ENCODE measurements at regions not wholly inside any gene's neighbourhood (a gene's known extent, or its start where the extent isn't known, plus 50 kb on each side); places are given as distances from the start of the nearest gene placed in this dataset.
"Not testable (repeated sequence)": the region's sequence is repeated elsewhere in the genome, so short reads cannot be mapped to it uniquely, and the experiment has no call there.

DNA sequence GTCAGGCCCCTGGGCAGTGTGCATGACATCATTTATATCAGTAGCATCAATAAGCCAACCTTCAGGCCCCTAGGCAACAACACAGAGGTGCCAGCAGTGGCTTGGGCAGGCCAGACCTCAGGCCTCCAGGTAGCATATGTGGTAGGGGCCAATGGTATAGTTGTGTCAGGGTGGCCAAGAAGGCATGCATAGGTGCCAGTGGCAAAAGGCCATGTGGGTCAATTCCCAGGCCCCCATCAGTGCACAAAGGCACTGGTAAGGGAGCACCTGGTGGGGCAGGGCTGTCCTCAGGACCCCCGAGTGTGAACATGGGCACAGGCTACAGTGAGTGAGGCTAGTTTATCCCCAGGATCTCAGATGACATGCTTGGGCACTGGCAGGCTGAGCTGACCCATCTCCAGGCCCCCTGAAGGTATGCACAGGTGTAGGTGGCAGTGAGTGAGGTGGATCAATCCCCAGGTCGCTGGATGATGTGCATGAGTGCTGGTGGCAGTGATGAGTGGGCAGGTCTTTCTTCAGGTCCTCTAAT, 244.1 kb upstream of the ZNF385D start:
- DNase-seq, result no peak

- no peak for DNase-seq
These were observed 256.4 kb upstream of the ZNF385D start for GRCh38 chr3:22007368-22007767.

- no peak for DNase-seq
These were observed 260.0 kb upstream of the ZNF385D start for GRCh38 chr3:22010997-22011396.

DNA sequence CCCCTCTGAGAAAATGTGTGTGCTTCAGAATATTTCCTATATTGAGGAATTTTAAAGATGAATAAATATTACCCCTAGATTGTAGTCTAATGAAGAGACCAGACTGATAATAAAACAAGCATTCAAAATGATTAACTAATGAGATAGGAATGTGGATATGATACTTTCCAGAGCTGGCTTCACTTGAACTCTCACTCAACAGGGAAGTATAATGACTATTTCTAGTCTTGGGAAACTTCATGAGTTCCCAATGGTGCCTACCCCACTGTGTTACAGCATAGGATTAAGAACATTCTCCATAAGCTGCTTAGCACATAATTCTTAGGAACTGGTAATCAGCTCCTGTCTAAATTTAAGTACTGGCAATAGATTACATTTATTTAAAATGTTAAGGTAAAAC, 261.5 kb upstream of the ZNF385D start:
- DNase-seq, result no peak

- no peak for DNase-seq
These were observed 262.6 kb upstream of the ZNF385D start for GRCh38 chr3:22013641-22014040.

GRCh38 chr3:22016197-22016596, 265.2 kb upstream of the ZNF385D start:
- DNase-seq, result no peak

- DNase-seq, result not testable (repeated sequence)
These were observed 273.6 kb upstream of the ZNF385D start for GRCh38 chr3:22024638-22025037.

DNA sequence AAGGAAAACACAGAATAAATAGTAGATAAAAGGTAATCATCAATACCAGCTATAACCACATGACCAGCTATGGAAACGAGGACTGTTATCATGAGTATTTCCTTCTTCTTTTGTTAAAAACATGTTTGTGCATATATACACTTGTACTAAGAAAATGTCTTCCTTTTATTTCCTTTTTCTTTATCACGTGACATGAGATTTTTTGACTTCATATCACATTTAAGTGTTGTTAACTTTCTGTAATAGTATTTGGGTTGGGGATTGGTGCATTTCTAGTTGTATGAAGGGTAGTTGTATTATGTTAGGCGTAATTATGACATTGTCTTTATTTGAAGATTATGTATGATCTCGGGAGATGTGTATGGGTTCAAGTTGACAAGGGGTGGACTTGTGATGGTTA, 278.5 kb upstream of the ZNF385D start:
- DNase-seq, result no peak

- no peak for DNase-seq
These were observed 288.2 kb upstream of the ZNF385D start for GRCh38 chr3:22039161-22039560.

GRCh38 chr3:22040150-22040549, 289.1 kb upstream of the ZNF385D start:
- no peak for DNase-seq

DNA sequence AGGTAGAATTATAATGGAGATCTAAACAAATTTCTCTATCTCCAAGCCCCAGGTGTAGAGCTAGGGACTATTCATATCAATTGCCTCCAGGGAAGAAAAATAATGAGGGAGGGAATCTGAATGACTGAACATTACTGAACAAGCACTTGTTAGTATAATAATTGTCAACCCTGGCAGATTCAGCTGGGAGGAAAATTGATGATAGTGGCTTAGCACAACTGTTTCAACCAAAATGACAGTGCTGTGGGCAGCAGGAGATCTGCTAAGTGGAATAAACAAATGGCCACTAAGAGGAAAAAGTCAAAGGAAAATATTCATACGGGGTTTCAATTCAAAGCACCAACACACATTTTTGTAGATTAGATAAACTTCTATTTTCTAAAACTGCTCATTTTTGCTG, 294.9 kb upstream of the ZNF385D start:
- DNase-seq, result no peak

- DNase-seq, result no peak
These were observed 312.5 kb upstream of the ZNF385D start for GRCh38 chr3:22063500-22063899.

DNA sequence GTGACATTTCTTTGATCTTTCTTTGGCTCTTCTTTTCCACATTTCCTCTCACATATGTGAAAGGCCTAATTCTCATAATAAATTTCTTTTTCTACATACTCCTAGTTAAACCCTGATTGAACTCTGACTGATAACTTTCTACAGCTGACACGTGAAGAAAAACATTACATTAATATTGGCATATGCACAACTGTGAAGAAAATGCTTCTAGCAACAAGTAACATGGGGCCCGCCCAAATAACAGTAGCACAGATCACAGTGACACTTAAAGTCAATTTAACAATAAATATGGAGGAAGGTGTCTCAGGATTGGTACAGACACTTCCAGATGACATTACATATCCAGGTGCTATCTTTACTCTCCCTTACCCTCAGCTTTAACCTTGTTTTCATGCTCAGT, 317.6 kb upstream of the ZNF385D start:
- no peak for DNase-seq

- no peak for DNase-seq
These were observed 337.2 kb upstream of the ZNF385D start for GRCh38 chr3:22088204-22088603.

DNA sequence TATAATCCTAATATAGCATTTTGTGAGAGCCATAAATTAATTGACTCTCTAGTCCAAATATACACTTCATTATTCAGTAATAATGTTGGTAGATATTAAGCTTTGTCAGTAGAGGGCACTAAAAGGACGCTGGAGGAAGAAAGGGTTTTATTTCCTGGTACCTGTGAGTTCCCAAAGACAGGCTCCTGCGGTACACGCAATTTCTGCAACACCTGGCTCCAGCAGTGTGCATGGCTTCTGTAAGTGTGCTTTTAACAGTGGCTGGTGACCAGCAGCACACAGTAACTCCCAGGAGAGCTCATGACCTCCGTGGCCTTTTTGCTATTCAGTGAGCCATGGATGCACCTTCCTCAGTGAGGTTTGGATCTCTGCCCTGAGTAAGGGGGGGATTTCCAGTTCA, 338.3 kb upstream of the ZNF385D start:
- DNase-seq, result no peak

- DNase-seq, result no peak
These were observed 340.3 kb upstream of the ZNF385D start for GRCh38 chr3:22091329-22091728.

GRCh38 chr3:22098021-22098420, 347.0 kb upstream of the ZNF385D start:
- DNase-seq, result no peak

DNA sequence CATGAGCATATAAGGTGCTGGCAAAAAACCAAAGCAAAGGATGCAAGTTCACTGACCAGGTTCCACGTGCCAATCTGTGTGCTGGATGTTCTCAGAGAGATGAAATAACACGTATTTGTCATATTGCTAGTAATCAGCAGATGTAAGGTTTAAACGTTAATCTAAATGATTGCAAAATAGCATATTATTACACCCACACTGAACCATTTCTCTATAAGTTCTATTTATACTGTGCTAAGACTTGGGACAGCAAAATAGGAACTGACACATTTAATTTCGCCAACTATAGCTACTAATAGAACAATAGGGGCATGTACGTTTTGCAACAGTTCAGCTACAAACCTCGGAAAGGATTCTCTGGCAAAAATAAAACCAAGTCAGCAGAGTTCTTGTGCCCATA, 350.3 kb upstream of the ZNF385D start:
- DNase-seq, result no peak

- no peak for DNase-seq
These were observed 350.8 kb upstream of the ZNF385D start for GRCh38 chr3:22101811-22102210.

DNA sequence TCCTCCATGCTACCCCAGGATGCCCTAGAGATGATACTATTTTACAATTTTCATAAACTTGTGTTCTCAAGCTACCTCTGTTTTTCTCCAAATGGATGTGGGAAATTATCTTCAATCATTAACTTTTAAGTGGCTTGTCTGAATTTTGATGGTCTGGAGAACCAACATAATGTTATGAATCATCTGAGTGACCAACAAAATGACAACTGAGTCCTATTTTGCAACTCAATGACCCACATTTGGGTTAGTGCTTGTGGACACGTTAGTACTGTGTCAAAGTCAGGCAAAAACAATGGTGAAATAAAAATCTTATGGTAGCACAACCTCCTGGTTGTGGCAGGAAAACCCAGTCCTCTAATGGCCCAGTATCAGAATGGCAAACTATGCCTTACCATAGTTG, 352.4 kb upstream of the ZNF385D start:
- DNase-seq, result no peak

DNA sequence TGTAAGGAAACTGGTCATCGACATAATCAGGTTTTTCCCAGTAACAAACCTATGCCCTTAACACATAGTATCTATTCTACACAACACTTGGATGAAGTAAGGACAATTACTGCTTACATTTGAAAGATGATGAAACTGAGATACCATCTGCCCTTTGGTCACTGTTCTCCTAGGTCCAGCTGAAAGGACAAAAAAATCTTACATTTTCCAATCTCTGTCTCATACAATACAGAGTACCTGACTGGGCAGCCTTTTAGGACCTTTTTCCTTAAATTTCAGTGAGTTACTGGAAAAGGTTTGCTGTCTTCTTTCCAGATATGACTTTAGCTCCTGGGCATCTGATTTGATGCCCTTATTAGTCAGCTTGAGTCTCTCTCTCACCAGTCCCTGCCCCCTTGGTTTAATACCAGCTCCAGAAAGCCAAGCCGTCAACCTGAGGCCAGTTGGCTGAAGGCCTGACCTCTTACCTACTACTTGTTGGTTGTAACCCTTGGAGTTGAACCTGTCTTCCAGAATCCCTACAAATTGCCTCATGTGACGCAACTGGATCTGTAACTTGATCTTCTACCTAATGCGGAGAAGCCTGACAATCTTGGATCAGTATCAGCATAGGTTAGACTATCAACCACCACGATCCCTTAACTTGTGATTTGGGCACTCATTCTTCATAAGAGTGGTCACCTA, 355.3 kb upstream of the ZNF385D start:
- DNase-seq, result no peak

DNA sequence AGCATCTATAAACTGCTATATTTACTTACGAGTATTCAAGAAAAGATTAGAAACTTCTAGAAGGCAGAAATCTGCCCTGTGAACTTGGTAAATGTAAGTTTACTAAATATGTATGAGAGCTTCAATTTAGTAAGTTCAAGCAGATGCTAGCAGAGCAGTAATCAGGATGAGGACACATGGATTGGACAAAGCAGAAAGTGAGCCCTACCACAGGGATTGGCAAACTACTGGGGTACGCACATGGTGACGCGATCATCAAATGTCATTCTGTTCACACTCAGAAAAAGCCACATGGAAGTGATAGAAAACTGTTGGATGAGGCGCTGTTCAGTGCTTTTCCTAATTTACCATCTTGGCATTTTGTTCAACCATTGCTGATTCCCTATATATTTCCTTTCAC, 360.2 kb upstream of the ZNF385D start:
- DNase-seq, result no peak

DNA sequence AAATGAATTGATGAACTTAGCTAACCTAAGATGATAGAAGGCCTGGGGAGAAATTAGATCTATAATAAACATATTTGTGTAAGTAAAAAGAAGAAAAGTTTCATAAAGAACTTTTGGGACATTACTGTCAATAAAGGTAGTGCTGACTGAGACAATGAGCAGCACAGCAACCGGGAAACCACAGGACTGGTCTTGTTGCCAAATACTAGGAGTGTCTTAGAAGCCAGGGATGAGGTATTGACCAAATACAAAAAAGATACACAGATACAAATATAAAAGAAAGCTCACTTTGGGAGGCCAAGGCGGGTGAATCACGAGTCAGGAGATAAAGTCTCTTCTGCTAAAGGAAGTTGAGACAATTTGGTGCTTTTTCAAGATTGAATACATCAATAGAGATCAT, 362.4 kb upstream of the ZNF385D start:
- no peak for DNase-seq

DNA sequence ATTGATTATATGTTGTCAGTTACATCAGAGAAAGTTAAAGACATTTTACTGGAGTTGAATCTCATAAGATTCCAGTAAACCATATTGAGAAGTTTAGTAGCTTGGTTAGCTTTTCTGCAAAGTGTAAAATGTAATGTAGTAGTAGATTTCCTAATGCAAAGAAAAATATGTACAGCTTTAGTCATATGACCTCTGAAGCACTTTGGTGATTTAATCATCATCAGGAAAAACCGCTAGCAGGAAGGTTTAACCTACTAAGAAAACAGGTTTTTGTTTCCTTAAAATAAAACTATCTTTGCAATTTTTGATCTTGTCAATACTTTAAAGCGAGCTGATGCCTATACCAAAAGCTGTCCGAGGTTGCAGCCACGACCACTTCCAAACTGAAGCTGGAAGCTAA, 364.6 kb upstream of the ZNF385D start:
- no peak for DNase-seq

- no peak for DNase-seq
These were observed 366.1 kb upstream of the ZNF385D start for GRCh38 chr3:22117091-22117490.

Data from T1000 (cell line).